Karpas-422 (cell line): ENCODE measurements at regions not wholly inside any gene's neighbourhood (a gene's known extent, or its start where the extent isn't known, plus 50 kb on each side); places are given as distances from the start of the nearest gene placed in this dataset.

ENCODE experiments used
- DNase-seq: peaks from one replicate; pipeline ENCODE4 v3.0.0-alpha.2; 2015
- H2AFZ ChIP-seq: fragments of 200-600 bp; sonication (generic); 2 replicates; pipeline ENCODE4 v1.6.1; 2014; ENCODE audit warnings: antibody characterized with exemption, low read length, mixed read lengths
- H3K27ac ChIP-seq: fragments of 200-600 bp; sonication (generic); 2 replicates; pipeline ENCODE4 v1.5.1; 2014; ENCODE audit warnings: mild to moderate bottlenecking, low read length, moderate library complexity
- H3K27me3 ChIP-seq: fragments of 200-600 bp; sonication (generic); 2 replicates; pipeline ENCODE4 v1.6.1; 2014; ENCODE audit warnings: low read length, mixed read lengths
- H3K36me3 ChIP-seq: fragments of 200-600 bp; sonication (generic); 2 replicates; pipeline ENCODE4 v1.6.1; 2014; ENCODE audit warnings: low read length, mixed read lengths; ENCODE audit not compliant: insufficient read depth
- H3K4me1 ChIP-seq: fragments of 200-600 bp; sonication (generic); 2 replicates; pipeline ENCODE4 v1.6.1; 2014; ENCODE audit warnings: mild to moderate bottlenecking, low read length, mixed read lengths
- H3K4me2 ChIP-seq: fragments of 200-600 bp; sonication (generic); 2 replicates; pipeline ENCODE4 v1.6.1; 2014; ENCODE audit warnings: low read length, low read depth, mild to moderate bottlenecking; ENCODE audit not compliant: poor library complexity, severe bottlenecking
- H3K4me3 ChIP-seq: fragments of 200-600 bp; sonication (generic); 2 replicates; pipeline ENCODE4 v1.5.1; 2014; ENCODE audit warnings: mild to moderate bottlenecking, antibody characterized with exemption, low read length, mixed read lengths
- H3K79me2 ChIP-seq: fragments of 200-600 bp; sonication (generic); 2 replicates; pipeline ENCODE4 v1.6.1; 2014; ENCODE audit warnings: mild to moderate bottlenecking, low read length, mixed read lengths
- H3K9ac ChIP-seq: fragments of 200-600 bp; sonication (generic); 2 replicates; pipeline ENCODE4 v1.6.0; 2014; ENCODE audit warnings: low read length
- H3K9me2 ChIP-seq: fragments of 200-600 bp; sonication (generic), shearing (Covaris generic); replicated peaks from 2 replicates; pipeline ENCODE4 v1.6.0; 2014; ENCODE audit warnings: mild to moderate bottlenecking, low read length, moderate library complexity; ENCODE audit not compliant: insufficient read depth
- H3K9me3 ChIP-seq: fragments of 300-700, 200-600 bp; sonication (generic); 2 replicates; pipeline ENCODE4 v1.6.1; 2014; ENCODE audit warnings: low read length, mixed read lengths
- H4K20me1 ChIP-seq: fragments of 200-600 bp; sonication (generic); 2 replicates; pipeline ENCODE4 v1.6.1; 2014; ENCODE audit warnings: mild to moderate bottlenecking, antibody characterized with exemption, low read length, low read depth; ENCODE audit not compliant: insufficient read depth

GRCh38 chr4:13900780-13901179 lies 273.3 kb upstream of the BOD1L1 start:
- no peak for DNase-seq
- Histone ChIP-seq H2AFZ (no peak overlapping the region), H4K20me1 (no peaks in the 10 kb centered on the region), H3K79me2 (no peaks in the 10 kb centered on the region), H3K4me1 (no peaks in the 10 kb centered on the region), H3K9ac (no peak overlapping the region), H3K36me3 (no peaks in the 10 kb centered on the region), H3K4me2 (no peak overlapping the region), H3K27me3 (no peaks in the 10 kb centered on the region), H3K27ac (no peak overlapping the region), H3K9me3 (no peaks in the 10 kb centered on the region), H3K9me2 (no peaks in the 10 kb centered on the region), H3K4me3 (no peak overlapping the region)

- no peaks in the 10 kb centered on the region for H4K20me1 ChIP-seq
- no peak overlapping the region for H2AFZ ChIP-seq
- no peak for DNase-seq
- no peaks in the 10 kb centered on the region for H3K27me3 ChIP-seq
- H3K9me3 ChIP-seq = no peaks in the 10 kb centered on the region
- no peak overlapping the region for H3K4me3 ChIP-seq
- H3K9me2 ChIP-seq = no peaks in the 10 kb centered on the region
- H3K4me2 ChIP-seq = no peak overlapping the region
- H3K79me2 ChIP-seq = no peaks in the 10 kb centered on the region
- H3K27ac ChIP-seq = no peak overlapping the region
- H3K9ac ChIP-seq = no peak overlapping the region
- H3K4me1 ChIP-seq = no peaks in the 10 kb centered on the region
- H3K36me3 ChIP-seq = no peaks in the 10 kb centered on the region
Observed at GRCh38 chr4:13902146-13902545, 274.6 kb upstream of the BOD1L1 start.

- Histone ChIP-seq H3K4me2 (no peak overlapping the region), H3K27me3 (no peaks in the 10 kb centered on the region), H3K79me2 (no peaks in the 10 kb centered on the region), H3K36me3 (no peaks in the 10 kb centered on the region), H2AFZ (no peak overlapping the region), H4K20me1 (no peaks in the 10 kb centered on the region), H3K4me3 (no peak overlapping the region), H3K9me2 (no peaks in the 10 kb centered on the region), H3K9me3 (no peaks in the 10 kb centered on the region), H3K27ac (no peak overlapping the region), H3K9ac (no peak overlapping the region), H3K4me1 (no peaks in the 10 kb centered on the region)
- no peak for DNase-seq
Observed at GRCh38 chr4:13903061-13903460, 275.5 kb upstream of the BOD1L1 start.

- Histone ChIP-seq H3K27ac (no peak overlapping the region), H2AFZ (no peak overlapping the region)
- no peak for DNase-seq
Observed at GRCh38 chr4:13903901-13904300, 276.4 kb upstream of the BOD1L1 start.

GRCh38 chr4:13905543-13905942 lies 278.0 kb upstream of the BOD1L1 start:
- Histone ChIP-seq H3K36me3 (no peaks in the 10 kb centered on the region), H4K20me1 (no peaks in the 10 kb centered on the region), H3K4me2 (no peak overlapping the region), H3K27ac (no peak overlapping the region), H3K9me2 (no peaks in the 10 kb centered on the region), H3K27me3 (no peaks in the 10 kb centered on the region), H3K4me1 (no peaks in the 10 kb centered on the region), H3K4me3 (no peak overlapping the region), H2AFZ (no peak overlapping the region), H3K9me3 (no peaks in the 10 kb centered on the region), H3K9ac (no peak overlapping the region), H3K79me2 (no peaks in the 10 kb centered on the region)
- no peak for DNase-seq

More at GRCh38 chr4:13903901-13904300, 276.4 kb upstream of the BOD1L1 start:
- Histone ChIP-seq H3K4me2 (no peak overlapping the region), H4K20me1 (no peaks in the 10 kb centered on the region), H3K9me2 (no peaks in the 10 kb centered on the region), H3K27me3 (no peaks in the 10 kb centered on the region), H3K4me3 (no peak overlapping the region), H3K9me3 (no peaks in the 10 kb centered on the region), H3K9ac (no peak overlapping the region), H3K79me2 (no peaks in the 10 kb centered on the region), H3K36me3 (no peaks in the 10 kb centered on the region), H3K4me1 (no peaks in the 10 kb centered on the region)

- Histone ChIP-seq H3K36me3 (no peaks in the 10 kb centered on the region), H4K20me1 (no peaks in the 10 kb centered on the region), H3K9me3 (no peaks in the 10 kb centered on the region), H3K79me2 (no peaks in the 10 kb centered on the region), H3K27me3 (no peaks in the 10 kb centered on the region), H3K9ac (no peak overlapping the region), H3K4me1 (no peaks in the 10 kb centered on the region), H2AFZ (no peak overlapping the region), H3K4me2 (no peak overlapping the region), H3K27ac (no peak overlapping the region), H3K4me3 (no peak overlapping the region), H3K9me2 (no peaks in the 10 kb centered on the region)
- no peak for DNase-seq
Observed at GRCh38 chr4:13906727-13907126, 279.2 kb upstream of the BOD1L1 start.

- H3K27me3 ChIP-seq = no peaks in the 10 kb centered on the region
- no peaks in the 10 kb centered on the region for H4K20me1 ChIP-seq
- no peak overlapping the region for H3K4me3 ChIP-seq
- no peaks in the 10 kb centered on the region for H3K4me1 ChIP-seq
- H3K9me2 ChIP-seq = no peaks in the 10 kb centered on the region
- H2AFZ ChIP-seq = no peak overlapping the region
- H3K36me3 ChIP-seq = no peaks in the 10 kb centered on the region
- no peaks in the 10 kb centered on the region for H3K79me2 ChIP-seq
- no peak overlapping the region for H3K4me2 ChIP-seq
- no peak overlapping the region for H3K27ac ChIP-seq
- DNase-seq = no peak
- no peak overlapping the region for H3K9ac ChIP-seq
- H3K9me3 ChIP-seq = no peaks in the 10 kb centered on the region
Observed at GRCh38 chr4:13907255-13907751, 279.8 kb upstream of the BOD1L1 start.

GRCh38 chr4:13908455-13908854 lies 280.9 kb upstream of the BOD1L1 start:
- Histone ChIP-seq H3K4me1 (no peaks in the 10 kb centered on the region), H3K4me3 (no peak overlapping the region), H3K27ac (no peak overlapping the region), H3K9me2 (no peaks in the 10 kb centered on the region), H3K9me3 (no peaks in the 10 kb centered on the region), H3K27me3 (no peaks in the 10 kb centered on the region), H3K4me2 (no peak overlapping the region), H3K79me2 (no peaks in the 10 kb centered on the region), H2AFZ (no peak overlapping the region), H4K20me1 (no peaks in the 10 kb centered on the region), H3K36me3 (no peaks in the 10 kb centered on the region), H3K9ac (no peak overlapping the region)
- no peak for DNase-seq

- H3K9ac ChIP-seq = no peak overlapping the region
- no peak overlapping the region for H3K27ac ChIP-seq
- H3K4me2 ChIP-seq = no peak overlapping the region
- DNase-seq = no peak
- H3K9me3 ChIP-seq = no peaks in the 10 kb centered on the region
- H3K36me3 ChIP-seq = no peaks in the 10 kb centered on the region
- H4K20me1 ChIP-seq = no peaks in the 10 kb centered on the region
- H2AFZ ChIP-seq = no peak overlapping the region
- no peaks in the 10 kb centered on the region for H3K4me1 ChIP-seq
- no peaks in the 10 kb centered on the region for H3K27me3 ChIP-seq
- no peak overlapping the region for H3K4me3 ChIP-seq
- H3K9me2 ChIP-seq = no peaks in the 10 kb centered on the region
- no peaks in the 10 kb centered on the region for H3K79me2 ChIP-seq
Observed at GRCh38 chr4:13910556-13910955, 283.0 kb upstream of the BOD1L1 start.
